Smooth muscle cell (in vitro differentiated cells): ENCODE measurements at regions not wholly inside any gene's neighbourhood (a gene's known extent, or its start where the extent isn't known, plus 50 kb on each side); places are given as distances from the start of the nearest gene placed in this dataset.
A peak's percentile ranks its signal among the peaks of the same experiment; 100 is the strongest.

Source experiments
- DNase-seq: peaks from one replicate; lab custom pipeline; 2025; ENCODE audit not compliant: unreplicated experiment; lab: John Stamatoyannopoulos, UW
- H2AFZ ChIP-seq: fragments of 200-600 bp; sonication (generic); 2 replicates; pipeline ENCODE4 v1.6.0; 2016; ENCODE audit warnings: antibody characterized with exemption, low read depth, mild to moderate bottlenecking
- H3F3A ChIP-seq: fragments of 200-600 bp; sonication (generic); 2 replicates; pipeline ENCODE4 v1.6.0; 2017; ENCODE audit warnings: antibody characterized with exemption, low read depth
- H3K27ac ChIP-seq: fragments of 200-600 bp; sonication (generic); 2 replicates; pipeline ENCODE4 v1.5.1; 2016; ENCODE audit warnings: low read depth, mild to moderate bottlenecking
- H3K27me3 ChIP-seq: fragments of 200-600 bp; sonication (generic); 2 replicates; pipeline ENCODE4 v1.6.1; 2016; ENCODE audit warnings: low read depth, mild to moderate bottlenecking
- H3K36me3 ChIP-seq: fragments of 200-600 bp; sonication (generic); 2 replicates; pipeline ENCODE4 v1.5.1; 2016; ENCODE audit warnings: low read depth
- H3K4me1 ChIP-seq: fragments of 200-600 bp; sonication (generic); 2 replicates; pipeline ENCODE4 v1.5.1; 2016; ENCODE audit warnings: low read depth
- H3K4me2 ChIP-seq: fragments of 200-600 bp; sonication (generic); 2 replicates; pipeline ENCODE4 v1.6.0; 2016; ENCODE audit warnings: mild to moderate bottlenecking
- H3K4me3 ChIP-seq: fragments of 200-600 bp; sonication (generic); 2 replicates; pipeline ENCODE4 v1.5.1; 2016; ENCODE audit warnings: mild to moderate bottlenecking
- H3K79me2 ChIP-seq: fragments of 200-600 bp; sonication (generic); 2 replicates; pipeline ENCODE4 v1.6.0; 2016; ENCODE audit warnings: low read depth, mild to moderate bottlenecking
- H3K9ac ChIP-seq: fragments of 200-600 bp; sonication (generic); 2 replicates; pipeline ENCODE4 v1.6.0; 2016; ENCODE audit warnings: low read depth
- H3K9me3 ChIP-seq: fragments of 200-600 bp; sonication (generic); replicated peaks from 2 replicates; pipeline ENCODE4 v1.5.1; 2016; ENCODE audit warnings: low read depth
- H4K20me1 ChIP-seq: fragments of 200-600 bp; sonication (generic); 2 replicates; pipeline ENCODE4 v1.6.0; 2016; ENCODE audit warnings: low read depth
- WGBS: methylation state at CpG from one replicate; pipeline ENCODE4 v1.1.7; 2016; ENCODE audit warnings: low lambda C conversion rate; 5-methylcytosine and 5-hydroxymethylcytosine counted together
- TF ChIP-seq, protein P1 (sequence below): fragments of 200-600 bp; sonication (generic); IDR thresholded peaks from 2 replicates; pipeline ENCODE4 v1.5.1; 2017; ENCODE audit warnings: borderline replicate concordance, mild to moderate bottlenecking, antibody characterized with exemption; ENCODE audit not compliant: insufficient read depth, poor library complexity, severe bottlenecking

DNA sequence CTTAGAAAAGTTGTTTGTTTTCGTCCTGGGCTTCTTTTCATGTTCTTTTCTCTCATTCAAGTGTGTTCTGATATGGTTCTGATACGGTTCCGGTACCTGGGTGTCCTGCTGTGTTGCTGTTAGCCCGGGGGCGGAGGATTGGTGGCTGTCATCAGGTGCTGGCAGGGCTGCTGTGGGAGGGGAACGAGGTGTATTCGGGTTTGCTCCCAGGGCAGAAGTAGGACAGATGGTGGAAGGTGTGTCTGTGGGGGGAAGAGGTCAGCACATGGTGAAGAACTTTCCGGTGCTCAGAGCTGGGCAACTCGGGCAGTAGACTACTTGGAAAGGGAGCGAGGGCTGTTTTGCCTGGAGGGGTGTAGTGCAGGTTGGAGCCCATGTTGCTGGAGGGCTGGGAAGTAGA is 70.2 kb downstream of the SLC25A47 start:
- peaks cover 23% of the 10 kb centered on the region for H3F3A ChIP-seq
- no peak overlapping the region for H2AFZ ChIP-seq
- no peak overlapping the region for H3K9ac ChIP-seq
- H3K9me3 ChIP-seq, result no peaks in the 10 kb centered on the region
- H3K27me3 ChIP-seq, result no peaks in the 10 kb centered on the region
- TF ChIP-seq, protein P1, sequence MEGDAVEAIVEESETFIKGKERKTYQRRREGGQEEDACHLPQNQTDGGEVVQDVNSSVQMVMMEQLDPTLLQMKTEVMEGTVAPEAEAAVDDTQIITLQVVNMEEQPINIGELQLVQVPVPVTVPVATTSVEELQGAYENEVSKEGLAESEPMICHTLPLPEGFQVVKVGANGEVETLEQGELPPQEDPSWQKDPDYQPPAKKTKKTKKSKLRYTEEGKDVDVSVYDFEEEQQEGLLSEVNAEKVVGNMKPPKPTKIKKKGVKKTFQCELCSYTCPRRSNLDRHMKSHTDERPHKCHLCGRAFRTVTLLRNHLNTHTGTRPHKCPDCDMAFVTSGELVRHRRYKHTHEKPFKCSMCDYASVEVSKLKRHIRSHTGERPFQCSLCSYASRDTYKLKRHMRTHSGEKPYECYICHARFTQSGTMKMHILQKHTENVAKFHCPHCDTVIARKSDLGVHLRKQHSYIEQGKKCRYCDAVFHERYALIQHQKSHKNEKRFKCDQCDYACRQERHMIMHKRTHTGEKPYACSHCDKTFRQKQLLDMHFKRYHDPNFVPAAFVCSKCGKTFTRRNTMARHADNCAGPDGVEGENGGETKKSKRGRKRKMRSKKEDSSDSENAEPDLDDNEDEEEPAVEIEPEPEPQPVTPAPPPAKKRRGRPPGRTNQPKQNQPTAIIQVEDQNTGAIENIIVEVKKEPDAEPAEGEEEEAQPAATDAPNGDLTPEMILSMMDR, result no peak
- no peak overlapping the region for H3K4me3 ChIP-seq
- peak overlapping the region; percentile 70 for H3K4me2 ChIP-seq
- no peak for DNase-seq
- H3K79me2 ChIP-seq, result peaks cover 9% of the 10 kb centered on the region
- H3K4me1 ChIP-seq, result peaks cover 48% of the 10 kb centered on the region
- 87% methylated on average over 10 of the region's 10 CpGs for WGBS
- H3K27ac ChIP-seq, result peak overlapping the region; percentile 87
- peaks cover 4% of the 10 kb centered on the region for H4K20me1 ChIP-seq
- H3K36me3 ChIP-seq, result no peaks in the 10 kb centered on the region

DNA sequence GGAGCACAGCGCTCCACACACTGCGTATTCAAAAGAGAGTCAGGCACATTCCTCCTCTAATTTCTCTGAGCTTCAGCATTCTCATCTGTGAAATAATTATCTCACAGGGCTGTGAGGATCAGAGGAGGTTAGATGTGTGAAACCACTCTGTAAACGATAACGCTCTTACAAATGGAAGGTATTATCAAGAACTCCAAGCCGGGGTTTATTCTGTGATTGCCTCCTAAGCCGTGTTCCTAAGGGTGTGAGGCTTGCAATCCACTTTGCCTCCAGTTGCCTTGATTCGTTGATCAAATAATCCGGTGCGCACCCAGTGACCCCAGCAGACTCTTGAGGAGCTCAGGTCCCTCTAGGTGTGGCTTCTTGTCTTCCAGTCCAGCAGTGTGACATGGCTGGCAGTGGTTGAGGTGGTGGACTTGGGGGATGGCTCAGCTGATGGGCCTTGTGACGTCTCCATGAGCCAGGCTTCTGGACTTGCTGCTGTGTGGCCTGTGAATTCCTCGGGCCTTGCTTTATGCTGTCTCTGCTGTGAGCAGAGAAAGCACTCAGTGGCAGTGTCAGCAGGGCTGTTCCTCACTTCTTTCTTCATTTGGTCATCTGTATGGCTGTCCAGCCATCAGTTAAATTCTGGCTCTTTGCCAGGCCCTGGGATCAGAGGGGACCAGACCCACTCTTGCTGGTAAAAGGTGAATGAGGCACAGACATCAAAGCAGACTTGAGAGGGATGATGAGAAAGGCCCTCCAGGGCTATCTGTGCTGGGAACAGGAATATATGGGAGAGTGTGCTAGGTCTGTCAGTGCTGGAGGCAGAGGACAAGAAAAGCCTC is 71.0 kb downstream of the SLC25A47 start:
- peaks cover 49% of the 10 kb centered on the region for H3K4me1 ChIP-seq
- no peaks in the 10 kb centered on the region for H3K27me3 ChIP-seq
- H3K27ac ChIP-seq, result peak overlapping the region; percentile 87
- TF ChIP-seq, protein P1, result no peak
- H3K9me3 ChIP-seq, result no peaks in the 10 kb centered on the region
- H3K4me2 ChIP-seq, result peak overlapping the region; percentile 70
- H3K9ac ChIP-seq, result no peak overlapping the region
- DNase-seq, result no peak
- H3K4me3 ChIP-seq, result no peak overlapping the region
- H4K20me1 ChIP-seq, result peaks cover 4% of the 10 kb centered on the region
- peaks cover 17% of the 10 kb centered on the region for H3F3A ChIP-seq
- WGBS, result 48% methylated on average over 11 of the region's 11 CpGs
- no peak overlapping the region for H2AFZ ChIP-seq
- H3K79me2 ChIP-seq, result peaks cover 13% of the 10 kb centered on the region
- no peaks in the 10 kb centered on the region for H3K36me3 ChIP-seq

DNA sequence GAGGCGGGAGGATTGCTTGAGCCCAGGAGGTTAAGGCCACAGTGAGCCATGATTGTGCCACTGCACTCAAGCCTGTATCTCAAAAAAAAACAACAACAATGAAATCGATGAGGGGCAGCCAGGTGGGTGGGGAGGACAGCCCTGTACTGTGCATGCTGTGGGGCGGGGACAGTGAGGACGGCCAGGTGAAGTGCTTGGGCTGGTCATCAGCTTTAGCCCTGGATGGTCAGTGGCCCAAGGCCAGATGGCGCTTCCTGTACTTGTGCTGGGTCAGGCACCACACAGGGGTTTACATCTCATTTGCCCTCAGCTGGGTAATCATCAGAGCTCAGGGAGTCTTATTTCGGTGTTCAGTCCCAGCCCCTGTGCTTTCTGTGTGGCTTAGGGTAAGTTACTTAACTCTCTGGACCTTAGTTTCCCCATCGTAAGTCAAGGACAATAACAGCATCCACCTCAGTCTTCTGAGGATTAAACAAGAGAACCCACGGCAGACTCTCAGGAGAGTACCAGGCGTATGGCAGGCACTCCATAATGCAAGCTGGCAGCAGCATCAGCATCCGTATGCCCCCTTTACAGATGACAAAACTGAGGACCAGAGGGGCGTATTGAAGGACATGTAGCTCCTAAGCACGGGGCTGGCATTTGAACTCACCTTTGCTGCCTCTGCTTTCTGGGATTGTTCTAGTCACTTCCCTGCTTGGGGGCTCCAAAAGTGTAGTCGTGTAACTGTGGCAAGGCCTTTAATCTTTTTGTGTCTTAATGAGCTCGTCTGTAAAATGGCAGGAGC is 71.9 kb downstream of the SLC25A47 start:
- Histone ChIP-seq H3K79me2 (peaks cover 10% of the 10 kb centered on the region), H3K4me1 (peaks cover 49% of the 10 kb centered on the region), H3K9me3 (no peaks in the 10 kb centered on the region), H3F3A (peaks cover 10% of the 10 kb centered on the region), H4K20me1 (peaks cover 4% of the 10 kb centered on the region), H3K4me3 (no peak overlapping the region), H3K27me3 (no peaks in the 10 kb centered on the region), H2AFZ (no peak overlapping the region), H3K9ac (no peak overlapping the region), H3K4me2 (no peak overlapping the region), H3K27ac (no peak overlapping the region), H3K36me3 (no peaks in the 10 kb centered on the region)
- TF ChIP-seq, protein P1, result no peak
- 91% methylated on average over 14 of the region's 14 CpGs for WGBS
- no peak for DNase-seq
